GM18951 (cell line): ENCODE measurements at regions not wholly inside any gene's neighbourhood (a gene's known extent, or its start where the extent isn't known, plus 50 kb on each side); places are given as distances from the start of the nearest gene placed in this dataset.

Experiments
- POLR2A ChIP-seq: IDR thresholded peaks from 4 replicates; pipeline ENCODE4 v1.6.1; 2011; ENCODE audit warnings: mild to moderate bottlenecking; ENCODE audit not compliant: insufficient read length, insufficient read depth; ENCODE audit errors: extremely low read depth
- in situ Hi-C: fragments of 300-500 bp; cut with MboI; formaldehyde crosslinking; loops from one replicate; pipeline ENCODE4 v1.12.0; 2022; ENCODE audit warnings: low sequenced_read_pairs, mixed read lengths, inconsistent platforms; ENCODE audit not compliant: unreplicated experiment

- in situ Hi-C loops: no loop called here
- no peak for TF ChIP-seq POLR2A
Measured at GRCh38 chr3:31434819-31435218, 97.9 kb upstream of the STT3B start.

GRCh38 chr3:31436830-31437229 lies 95.9 kb upstream of the STT3B start:
- in situ Hi-C loops: no loop called here
- TF ChIP-seq POLR2A: no peak

- TF ChIP-seq POLR2A: no peak
- in situ Hi-C loops: no loop called here
Measured at GRCh38 chr3:31438742-31439141, 94.0 kb upstream of the STT3B start.

- in situ Hi-C loops: no loop called here
- TF ChIP-seq POLR2A: no peak
Measured at GRCh38 chr3:31439890-31440750, 92.6 kb upstream of the STT3B start.

DNA sequence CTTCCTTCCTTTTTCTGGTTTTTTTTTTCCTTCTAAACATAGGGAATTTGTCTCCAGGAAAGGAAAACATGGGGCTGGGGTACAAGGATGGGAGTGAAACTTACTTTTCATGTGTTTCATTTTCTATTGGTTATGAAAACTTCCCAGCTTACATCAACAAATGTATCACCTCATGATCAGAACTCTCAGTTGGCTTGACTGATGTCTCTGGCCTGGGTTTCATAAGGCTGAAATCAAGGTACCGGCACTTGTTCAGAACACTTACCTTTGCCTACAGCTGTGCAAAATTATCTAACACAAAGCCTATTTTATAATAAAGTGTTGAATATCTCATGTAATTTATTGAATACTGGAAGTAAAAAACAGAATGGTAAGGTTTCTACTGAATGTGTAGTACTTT lies 91.8 kb upstream of the STT3B start:
- no peak for TF ChIP-seq POLR2A
- in situ Hi-C loops: no loop called here

GRCh38 chr3:31442755-31443154 lies 90.0 kb upstream of the STT3B start:
- in situ Hi-C loops: no loop called here
- TF ChIP-seq POLR2A: no peak

GRCh38 chr3:31444220-31445142 lies 88.2 kb upstream of the STT3B start:
- in situ Hi-C loops: no loop called here
- TF ChIP-seq POLR2A: no peak

DNA sequence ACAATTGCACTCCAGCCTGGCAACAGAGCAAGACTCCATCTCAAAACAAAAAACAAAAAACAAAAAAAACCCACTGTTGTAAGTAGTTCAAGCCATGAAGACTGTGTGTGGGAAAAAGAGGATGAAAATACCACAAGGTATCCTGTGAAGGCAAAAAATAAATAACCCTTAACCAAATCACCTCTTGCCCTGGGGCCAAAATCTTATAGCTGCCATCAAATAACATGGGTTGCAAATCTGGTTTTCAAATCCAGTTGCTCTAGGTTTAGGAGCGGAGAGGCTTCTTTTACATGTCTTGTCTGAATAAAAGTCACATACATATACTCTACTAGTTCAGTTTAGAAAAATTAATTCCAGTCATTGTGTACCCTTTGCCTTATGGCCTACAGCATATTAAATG lies 87.0 kb upstream of the STT3B start:
- in situ Hi-C loops: no loop called here

GRCh38 chr3:31448035-31448881 lies 84.5 kb upstream of the STT3B start:
- in situ Hi-C loops: no loop called here
- TF ChIP-seq POLR2A: no peak

More for the DNA sequence above, 87.0 kb upstream of the STT3B start:
- TF ChIP-seq POLR2A: no peak

DNA sequence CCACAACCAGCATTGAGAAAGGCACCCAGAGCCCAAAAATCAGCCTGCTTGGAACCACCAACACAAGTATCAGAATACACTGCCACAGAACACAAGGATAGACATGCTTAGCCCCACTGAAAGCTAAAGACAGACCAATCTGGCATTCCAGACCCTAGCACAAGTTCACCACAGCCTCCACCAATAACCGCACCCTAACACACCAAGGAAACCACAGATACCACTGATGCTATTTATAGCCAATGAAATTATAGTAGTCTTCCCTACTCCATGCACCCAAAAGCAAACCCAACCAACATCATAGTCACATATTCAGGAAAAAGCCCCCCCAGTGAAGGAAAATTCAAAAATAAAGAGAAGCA lies 83.9 kb upstream of the STT3B start:
- no peak for TF ChIP-seq POLR2A
- in situ Hi-C loops: no loop called here

GRCh38 chr3:31449318-31449717 lies 83.4 kb upstream of the STT3B start:
- no peak for TF ChIP-seq POLR2A
- in situ Hi-C loops: no loop called here

DNA sequence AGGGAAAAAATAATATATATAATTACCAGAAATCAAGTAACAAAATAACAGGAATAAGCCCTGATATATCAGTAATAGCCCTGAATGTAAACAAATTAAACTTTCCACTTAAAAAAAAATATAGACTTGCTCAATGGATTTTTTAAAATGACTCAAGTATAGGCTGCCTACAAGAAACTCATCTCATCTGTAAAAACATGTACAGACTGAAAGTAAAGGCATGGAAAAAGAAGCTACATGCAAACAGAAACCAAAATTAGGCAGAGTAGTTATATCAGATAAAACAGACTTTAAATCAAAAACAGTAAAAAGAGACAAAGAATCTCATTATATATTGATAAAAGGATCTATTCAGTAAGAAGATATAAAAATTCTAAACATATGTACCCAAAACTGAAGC lies 82.4 kb upstream of the STT3B start:
- in situ Hi-C loops: no loop called here

More for the DNA sequence above, 82.4 kb upstream of the STT3B start:
- no peak for TF ChIP-seq POLR2A
